ENCODE measurements at regions not wholly inside any gene's neighbourhood (a gene's known extent, or its start where the extent isn't known, plus 50 kb on each side); places are given as distances from the start of the nearest gene placed in this dataset.
A peak's percentile ranks its signal among the peaks of the same experiment; 100 is the strongest.

- peak overlapping the region; percentile 31 to 45 for H3K4me3 ChIP-seq
- no peak for TF ChIP-seq POLR2A (IDR thresholded peaks at IDR 0.05)
- TF ChIP-seq CTCF (IDR thresholded peaks at IDR 0.05): no peak
- TF ChIP-seq POLR2AphosphoS5 (IDR thresholded peaks at IDR 0.05; ENCODE audit: insufficient read depth in 1 of 2, low read depth in 1 of 2): peak in 1 of 2 donors; percentile 13
- H3K4me1 ChIP-seq: peaks cover 28% of the 10 kb centered on the region
- no peaks in the 10 kb centered on the region for H3K9me3 ChIP-seq
- DNase-seq (ENCODE audit: extremely low spot score in 2 of 2): no peak
- no peaks in the 10 kb centered on the region for H3K27me3 ChIP-seq
- intact Hi-C loops (cut with DNase I): no loop called here
- peak overlapping the region; percentile 40 for H3K27ac ChIP-seq
- H3K36me3 ChIP-seq: no peaks in the 10 kb centered on the region
These were observed 100.9 kb downstream of the TSEN15 start for GRCh38 chr1:184152434-184152898.

GRCh38 chr1:184152974-184153373 lies 101.4 kb downstream of the TSEN15 start:
- Histone ChIP-seq H3K36me3 (no peaks in the 10 kb centered on the region), H3K27ac (peak overlapping the region; percentile 40), H3K9me3 (no peaks in the 10 kb centered on the region), H3K4me1 (peaks cover 28% of the 10 kb centered on the region), H3K4me3 (peak overlapping the region; percentile 31 to 45), H3K27me3 (no peaks in the 10 kb centered on the region)
- TF ChIP-seq POLR2AphosphoS5 (IDR thresholded peaks at IDR 0.05; ENCODE audit: insufficient read depth in 1 of 2, low read depth in 1 of 2): no peak
- no peak for TF ChIP-seq CTCF (IDR thresholded peaks at IDR 0.05)
- no peak for TF ChIP-seq POLR2A (IDR thresholded peaks at IDR 0.05)
- no peak for DNase-seq (ENCODE audit: extremely low spot score in 2 of 2)
- intact Hi-C loops (cut with DNase I): no loop called here

GRCh38 chr1:184153731-184154130 lies 102.2 kb downstream of the TSEN15 start:
- no peaks in the 10 kb centered on the region for H3K9me3 ChIP-seq
- no peak for TF ChIP-seq POLR2A (IDR thresholded peaks at IDR 0.05)
- no peak for TF ChIP-seq CTCF (IDR thresholded peaks at IDR 0.05)
- TF ChIP-seq POLR2AphosphoS5 (IDR thresholded peaks at IDR 0.05; ENCODE audit: insufficient read depth in 1 of 2, low read depth in 1 of 2): no peak
- peak overlapping the region; percentile 40 for H3K27ac ChIP-seq
- no peak for DNase-seq (ENCODE audit: extremely low spot score in 2 of 2)
- peaks cover 28% of the 10 kb centered on the region for H3K4me1 ChIP-seq
- intact Hi-C loops (cut with DNase I): no loop called here
- H3K4me3 ChIP-seq: no peak overlapping the region
- H3K27me3 ChIP-seq: no peaks in the 10 kb centered on the region
- H3K36me3 ChIP-seq: no peaks in the 10 kb centered on the region

- Histone ChIP-seq H3K4me1 (peaks cover 22% of the 10 kb centered on the region), H3K9me3 (no peaks in the 10 kb centered on the region), H3K27ac (no peak overlapping the region), H3K36me3 (no peaks in the 10 kb centered on the region), H3K27me3 (no peaks in the 10 kb centered on the region), H3K4me3 (no peak overlapping the region)
- no peak for TF ChIP-seq POLR2A (IDR thresholded peaks at IDR 0.05)
- no peak for TF ChIP-seq POLR2AphosphoS5 (IDR thresholded peaks at IDR 0.05; ENCODE audit: insufficient read depth in 1 of 2, low read depth in 1 of 2)
- no peak for TF ChIP-seq CTCF (IDR thresholded peaks at IDR 0.05)
- no peak for DNase-seq (ENCODE audit: extremely low spot score in 2 of 2)
- intact Hi-C loops (cut with DNase I): no loop called here
These were observed 105.2 kb downstream of the TSEN15 start for GRCh38 chr1:184156521-184157393.

- H3K4me1 ChIP-seq: peaks cover 23% of the 10 kb centered on the region
- no peaks in the 10 kb centered on the region for H3K9me3 ChIP-seq
- H3K27ac ChIP-seq: no peak overlapping the region
- intact Hi-C loops (cut with DNase I): no loop called here
- DNase-seq (ENCODE audit: extremely low spot score in 2 of 2): no peak
- H3K4me3 ChIP-seq: no peak overlapping the region
- no peak for TF ChIP-seq POLR2AphosphoS5 (IDR thresholded peaks at IDR 0.05; ENCODE audit: insufficient read depth in 1 of 2, low read depth in 1 of 2)
- TF ChIP-seq POLR2A (IDR thresholded peaks at IDR 0.05): no peak
- TF ChIP-seq CTCF (IDR thresholded peaks at IDR 0.05): no peak
- no peaks in the 10 kb centered on the region for H3K36me3 ChIP-seq
- H3K27me3 ChIP-seq: no peaks in the 10 kb centered on the region
These were observed 105.8 kb downstream of the TSEN15 start for GRCh38 chr1:184157394-184157742.

All from vagina (tissue), 2 donors.